ENCODE measurements at regions not wholly inside any gene's neighbourhood (a gene's known extent, or its start where the extent isn't known, plus 50 kb on each side); places are given as distances from the start of the nearest gene placed in this dataset.
A peak's percentile ranks its signal among the peaks of the same experiment; 100 is the strongest.

- no peak overlapping the region for H3K4me3 ChIP-seq (ENCODE audit: low read depth, low read length)
- no peak overlapping the region for H3K14ac ChIP-seq (ENCODE audit: low read length)
- H3K79me2 ChIP-seq (ENCODE audit: control insufficient read depth, insufficient read depth, low read length, poor library complexity) = no peaks in the 10 kb centered on the region
- H2BK120ac ChIP-seq (ENCODE audit: insufficient read depth, low read length, poor library complexity) = no peak overlapping the region
- H3K18ac ChIP-seq (ENCODE audit: low read length) = no peak overlapping the region
- H3K36me3 ChIP-seq (ENCODE audit: control insufficient read depth in 1 of 2, insufficient read depth in 2 of 2, low read length in 2 of 2) = no peaks in the 10 kb centered on the region
- H3K9me3 ChIP-seq (ENCODE audit: insufficient read depth, low read depth, low read length) = no peaks in the 10 kb centered on the region
- H4K12ac ChIP-seq (ENCODE audit: low read depth, low read length) = no peak overlapping the region
- H3K4ac ChIP-seq (ENCODE audit: low read depth, low read length) = no peak overlapping the region
- no peak overlapping the region for H2AK5ac ChIP-seq (ENCODE audit: low read length)
- DNase-seq = peak; percentile 17 to 52
- H2BK12ac ChIP-seq (ENCODE audit: low read length) = no peak overlapping the region
- no peak overlapping the region for H2AFZ ChIP-seq (ENCODE audit: insufficient read depth, low read length, poor library complexity)
- H3K79me1 ChIP-seq (ENCODE audit: low read length) = no peaks in the 10 kb centered on the region
- H4K91ac ChIP-seq (ENCODE audit: low read depth, low read length) = no peak overlapping the region
- H3K4me2 ChIP-seq (ENCODE audit: low read length) = no peak overlapping the region
- H3K4me1 ChIP-seq (ENCODE audit: control insufficient read depth in 1 of 2, insufficient read depth in 2 of 2, low read length in 2 of 2) = no peaks in the 10 kb centered on the region
- no peak overlapping the region for H4K8ac ChIP-seq (ENCODE audit: low read depth, low read length)
- no peak overlapping the region for H3K9ac ChIP-seq (ENCODE audit: low read length)
- no peaks in the 10 kb centered on the region for H3K27me3 ChIP-seq (ENCODE audit: insufficient read depth, low read length)
- H3K27ac ChIP-seq (ENCODE audit: low read depth, low read length) = no peak overlapping the region
- no peak overlapping the region for H3K23ac ChIP-seq (ENCODE audit: low read length)
- H2BK5ac ChIP-seq (ENCODE audit: low read depth, low read length, poor library complexity) = no peak overlapping the region
- WGBS (ENCODE audit: extremely low coverage, insufficient coverage, insufficient read length) = no CpG with 5 or more reads among the region's 2 CpGs
These were observed 1564.8 kb upstream of the TENM4 start for GRCh38 chr11:81005595-81005994.

GRCh38 chr11:81004576-81004975 lies 1563.7 kb upstream of the TENM4 start:
- Histone ChIP-seq H4K12ac (ENCODE audit: low read depth, low read length) (no peak overlapping the region), H3K4ac (ENCODE audit: low read depth, low read length) (no peak overlapping the region), H2AFZ (ENCODE audit: insufficient read depth, low read length, poor library complexity) (no peak overlapping the region), H2BK5ac (ENCODE audit: low read depth, low read length, poor library complexity) (no peak overlapping the region), H4K91ac (ENCODE audit: low read depth, low read length) (no peak overlapping the region), H3K14ac (ENCODE audit: low read length) (no peak overlapping the region), H3K4me3 (ENCODE audit: low read depth, low read length) (no peak overlapping the region), H3K79me2 (ENCODE audit: control insufficient read depth, insufficient read depth, low read length, poor library complexity) (no peaks in the 10 kb centered on the region), H3K9ac (ENCODE audit: low read length) (no peak overlapping the region), H2BK12ac (ENCODE audit: low read length) (no peak overlapping the region), H3K79me1 (ENCODE audit: low read length) (no peaks in the 10 kb centered on the region), H2BK120ac (ENCODE audit: insufficient read depth, low read length, poor library complexity) (no peak overlapping the region), H4K8ac (ENCODE audit: low read depth, low read length) (no peak overlapping the region), H3K9me3 (ENCODE audit: insufficient read depth, low read depth, low read length) (no peaks in the 10 kb centered on the region), H3K23ac (ENCODE audit: low read length) (no peak overlapping the region), H3K27ac (ENCODE audit: low read depth, low read length) (no peak overlapping the region), H3K4me2 (ENCODE audit: low read length) (no peak overlapping the region), H3K36me3 (ENCODE audit: control insufficient read depth in 1 of 2, insufficient read depth in 2 of 2, low read length in 2 of 2) (no peaks in the 10 kb centered on the region), H3K4me1 (ENCODE audit: control insufficient read depth in 1 of 2, insufficient read depth in 2 of 2, low read length in 2 of 2) (no peaks in the 10 kb centered on the region), H3K18ac (ENCODE audit: low read length) (no peak overlapping the region), H2AK5ac (ENCODE audit: low read length) (no peak overlapping the region), H3K27me3 (ENCODE audit: insufficient read depth, low read length) (no peaks in the 10 kb centered on the region)
- no CpG with 5 or more reads among the region's 2 CpGs for WGBS (ENCODE audit: extremely low coverage, insufficient coverage, insufficient read length)
- DNase-seq = no peak

- 100% methylated on average over 1 of the region's 4 CpGs for WGBS (ENCODE audit: extremely low coverage, insufficient coverage, insufficient read length)
These were observed 1561.5 kb upstream of the TENM4 start for GRCh38 chr11:81002374-81002773.

GRCh38 chr11:81000735-81001134 lies 1559.9 kb upstream of the TENM4 start:
- Histone ChIP-seq H3K23ac (ENCODE audit: low read length) (no peak overlapping the region), H3K14ac (ENCODE audit: low read length) (no peak overlapping the region), H3K4me3 (ENCODE audit: low read depth, low read length) (no peak overlapping the region), H3K36me3 (ENCODE audit: control insufficient read depth in 1 of 2, insufficient read depth in 2 of 2, low read length in 2 of 2) (no peaks in the 10 kb centered on the region), H3K4ac (ENCODE audit: low read depth, low read length) (no peak overlapping the region), H3K4me1 (ENCODE audit: control insufficient read depth in 1 of 2, insufficient read depth in 2 of 2, low read length in 2 of 2) (no peaks in the 10 kb centered on the region), H2AFZ (ENCODE audit: insufficient read depth, low read length, poor library complexity) (no peak overlapping the region), H3K79me1 (ENCODE audit: low read length) (no peaks in the 10 kb centered on the region), H2BK5ac (ENCODE audit: low read depth, low read length, poor library complexity) (no peak overlapping the region), H3K18ac (ENCODE audit: low read length) (no peak overlapping the region), H2BK12ac (ENCODE audit: low read length) (no peak overlapping the region), H4K91ac (ENCODE audit: low read depth, low read length) (no peak overlapping the region), H3K79me2 (ENCODE audit: control insufficient read depth, insufficient read depth, low read length, poor library complexity) (no peaks in the 10 kb centered on the region), H4K8ac (ENCODE audit: low read depth, low read length) (no peak overlapping the region), H3K27me3 (ENCODE audit: insufficient read depth, low read length) (no peaks in the 10 kb centered on the region), H4K12ac (ENCODE audit: low read depth, low read length) (no peak overlapping the region), H3K4me2 (ENCODE audit: low read length) (no peak overlapping the region), H3K27ac (ENCODE audit: low read depth, low read length) (no peak overlapping the region), H2AK5ac (ENCODE audit: low read length) (no peak overlapping the region), H2BK120ac (ENCODE audit: insufficient read depth, low read length, poor library complexity) (no peak overlapping the region), H3K9ac (ENCODE audit: low read length) (no peak overlapping the region), H3K9me3 (ENCODE audit: insufficient read depth, low read depth, low read length) (no peaks in the 10 kb centered on the region)
- no CpG with 5 or more reads among the region's 1 CpG for WGBS (ENCODE audit: extremely low coverage, insufficient coverage, insufficient read length)
- DNase-seq = no peak

More at GRCh38 chr11:81002374-81002773, 1561.5 kb upstream of the TENM4 start:
- Histone ChIP-seq H3K14ac (ENCODE audit: low read length) (no peak overlapping the region), H3K4ac (ENCODE audit: low read depth, low read length) (no peak overlapping the region), H2BK120ac (ENCODE audit: insufficient read depth, low read length, poor library complexity) (no peak overlapping the region), H2AFZ (ENCODE audit: insufficient read depth, low read length, poor library complexity) (no peak overlapping the region), H3K79me2 (ENCODE audit: control insufficient read depth, insufficient read depth, low read length, poor library complexity) (no peaks in the 10 kb centered on the region), H4K91ac (ENCODE audit: low read depth, low read length) (no peak overlapping the region), H3K36me3 (ENCODE audit: control insufficient read depth in 1 of 2, insufficient read depth in 2 of 2, low read length in 2 of 2) (no peaks in the 10 kb centered on the region), H3K18ac (ENCODE audit: low read length) (no peak overlapping the region), H3K79me1 (ENCODE audit: low read length) (no peaks in the 10 kb centered on the region), H4K12ac (ENCODE audit: low read depth, low read length) (no peak overlapping the region), H3K27ac (ENCODE audit: low read depth, low read length) (no peak overlapping the region), H3K23ac (ENCODE audit: low read length) (no peak overlapping the region), H4K8ac (ENCODE audit: low read depth, low read length) (no peak overlapping the region), H3K4me2 (ENCODE audit: low read length) (no peak overlapping the region), H2BK12ac (ENCODE audit: low read length) (no peak overlapping the region), H3K9ac (ENCODE audit: low read length) (no peak overlapping the region), H2BK5ac (ENCODE audit: low read depth, low read length, poor library complexity) (no peak overlapping the region), H3K4me3 (ENCODE audit: low read depth, low read length) (no peak overlapping the region), H3K4me1 (ENCODE audit: control insufficient read depth in 1 of 2, insufficient read depth in 2 of 2, low read length in 2 of 2) (no peaks in the 10 kb centered on the region), H3K27me3 (ENCODE audit: insufficient read depth, low read length) (no peaks in the 10 kb centered on the region), H3K9me3 (ENCODE audit: insufficient read depth, low read depth, low read length) (no peaks in the 10 kb centered on the region), H2AK5ac (ENCODE audit: low read length) (no peak overlapping the region)
- no peak for DNase-seq

All from trophoblast cell (in vitro differentiated cells and primary cell).